ENCODE measurements at regions not wholly inside any gene's neighbourhood (a gene's known extent, or its start where the extent isn't known, plus 50 kb on each side); places are given as distances from the start of the nearest gene placed in this dataset.

- H3K4me1 ChIP-seq (ENCODE audit: insufficient read depth, low read length) = no peaks in the 10 kb centered on the region
- H3K27ac ChIP-seq (ENCODE audit: low read depth, low read length) = no peak overlapping the region
- TF ChIP-seq CTCF (IDR thresholded peaks at IDR 0.05; ENCODE audit: extremely low read depth, low read depth, low read length) = no peak
- H3K4me2 ChIP-seq (ENCODE audit: insufficient read depth, low read length) = no peak overlapping the region
- H3K79me2 ChIP-seq (ENCODE audit: insufficient read depth, low read length) = no peaks in the 10 kb centered on the region
- H4K20me1 ChIP-seq (ENCODE audit: insufficient read depth, low read length) = no peaks in the 10 kb centered on the region
- no peak overlapping the region for H2AFZ ChIP-seq (ENCODE audit: low read length)
- peaks cover 5% of the 10 kb centered on the region for H3K9me3 ChIP-seq (ENCODE audit: low read depth, low read length)
- no peak for DNase-seq (ENCODE audit: insufficient read length, low spot score, missing footprints)
- no peak overlapping the region for H3K4me3 ChIP-seq (ENCODE audit: insufficient read depth, low read length)
- H3K27me3 ChIP-seq (ENCODE audit: insufficient read depth, low read length) = no peaks in the 10 kb centered on the region
- no peaks in the 10 kb centered on the region for H3K36me3 ChIP-seq (ENCODE audit: insufficient read depth, low read length)
Observed at GRCh38 chr13:90099847-90100246, 1247.6 kb upstream of the MIR17HG start.

GRCh38 chr13:90103099-90103784 is 1244.2 kb upstream of the MIR17HG start:
- TF ChIP-seq CTCF (IDR thresholded peaks at IDR 0.05; ENCODE audit: extremely low read depth, low read depth, low read length) = no peak
- no peaks in the 10 kb centered on the region for H3K79me2 ChIP-seq (ENCODE audit: insufficient read depth, low read length)

GRCh38 chr13:90104764-90105163 is 1242.7 kb upstream of the MIR17HG start:
- Histone ChIP-seq H2AFZ (ENCODE audit: low read length) (no peak overlapping the region), H3K79me2 (ENCODE audit: insufficient read depth, low read length) (no peaks in the 10 kb centered on the region), H3K27ac (ENCODE audit: low read depth, low read length) (no peak overlapping the region), H4K20me1 (ENCODE audit: insufficient read depth, low read length) (no peaks in the 10 kb centered on the region), H3K27me3 (ENCODE audit: insufficient read depth, low read length) (no peaks in the 10 kb centered on the region), H3K4me2 (ENCODE audit: insufficient read depth, low read length) (no peak overlapping the region), H3K9me3 (ENCODE audit: low read depth, low read length) (peaks cover 12% of the 10 kb centered on the region), H3K36me3 (ENCODE audit: insufficient read depth, low read length) (no peaks in the 10 kb centered on the region), H3K4me1 (ENCODE audit: insufficient read depth, low read length) (no peaks in the 10 kb centered on the region), H3K4me3 (ENCODE audit: insufficient read depth, low read length) (no peak overlapping the region)
- TF ChIP-seq CTCF (IDR thresholded peaks at IDR 0.05; ENCODE audit: extremely low read depth, low read depth, low read length) = no peak
- no peak for DNase-seq (ENCODE audit: insufficient read length, low spot score, missing footprints)

More at GRCh38 chr13:90103099-90103784, 1244.2 kb upstream of the MIR17HG start:
- no peak for DNase-seq (ENCODE audit: insufficient read length, low spot score, missing footprints)
- Histone ChIP-seq H3K4me1 (ENCODE audit: insufficient read depth, low read length) (no peaks in the 10 kb centered on the region), H4K20me1 (ENCODE audit: insufficient read depth, low read length) (no peaks in the 10 kb centered on the region), H3K4me3 (ENCODE audit: insufficient read depth, low read length) (no peak overlapping the region), H3K4me2 (ENCODE audit: insufficient read depth, low read length) (no peak overlapping the region), H3K27ac (ENCODE audit: low read depth, low read length) (no peak overlapping the region), H3K9me3 (ENCODE audit: low read depth, low read length) (peaks cover 9% of the 10 kb centered on the region), H3K36me3 (ENCODE audit: insufficient read depth, low read length) (no peaks in the 10 kb centered on the region), H3K27me3 (ENCODE audit: insufficient read depth, low read length) (no peaks in the 10 kb centered on the region), H2AFZ (ENCODE audit: low read length) (no peak overlapping the region)

- H3K4me1 ChIP-seq (ENCODE audit: insufficient read depth, low read length) = no peaks in the 10 kb centered on the region
- H3K4me3 ChIP-seq (ENCODE audit: insufficient read depth, low read length) = no peak overlapping the region
- no peak for DNase-seq (ENCODE audit: insufficient read length, low spot score, missing footprints)
- no peak for TF ChIP-seq CTCF (IDR thresholded peaks at IDR 0.05; ENCODE audit: extremely low read depth, low read depth, low read length)
- H3K79me2 ChIP-seq (ENCODE audit: insufficient read depth, low read length) = no peaks in the 10 kb centered on the region
- no peaks in the 10 kb centered on the region for H3K27me3 ChIP-seq (ENCODE audit: insufficient read depth, low read length)
- no peak overlapping the region for H3K27ac ChIP-seq (ENCODE audit: low read depth, low read length)
- peaks cover 11% of the 10 kb centered on the region for H3K9me3 ChIP-seq (ENCODE audit: low read depth, low read length)
- H3K36me3 ChIP-seq (ENCODE audit: insufficient read depth, low read length) = no peaks in the 10 kb centered on the region
- no peak overlapping the region for H3K4me2 ChIP-seq (ENCODE audit: insufficient read depth, low read length)
- H4K20me1 ChIP-seq (ENCODE audit: insufficient read depth, low read length) = no peaks in the 10 kb centered on the region
- no peak overlapping the region for H2AFZ ChIP-seq (ENCODE audit: low read length)
Observed at GRCh38 chr13:90105276-90105675, 1242.2 kb upstream of the MIR17HG start.

Measured in osteoblast (primary cell).